ENCODE measurements at regions not wholly inside any gene's neighbourhood (a gene's known extent, or its start where the extent isn't known, plus 50 kb on each side); places are given as distances from the start of the nearest gene placed in this dataset.
"Not testable (repeated sequence)": the region's sequence is repeated elsewhere in the genome, so short reads cannot be mapped to it uniquely, and the experiment has no call there.

DNA sequence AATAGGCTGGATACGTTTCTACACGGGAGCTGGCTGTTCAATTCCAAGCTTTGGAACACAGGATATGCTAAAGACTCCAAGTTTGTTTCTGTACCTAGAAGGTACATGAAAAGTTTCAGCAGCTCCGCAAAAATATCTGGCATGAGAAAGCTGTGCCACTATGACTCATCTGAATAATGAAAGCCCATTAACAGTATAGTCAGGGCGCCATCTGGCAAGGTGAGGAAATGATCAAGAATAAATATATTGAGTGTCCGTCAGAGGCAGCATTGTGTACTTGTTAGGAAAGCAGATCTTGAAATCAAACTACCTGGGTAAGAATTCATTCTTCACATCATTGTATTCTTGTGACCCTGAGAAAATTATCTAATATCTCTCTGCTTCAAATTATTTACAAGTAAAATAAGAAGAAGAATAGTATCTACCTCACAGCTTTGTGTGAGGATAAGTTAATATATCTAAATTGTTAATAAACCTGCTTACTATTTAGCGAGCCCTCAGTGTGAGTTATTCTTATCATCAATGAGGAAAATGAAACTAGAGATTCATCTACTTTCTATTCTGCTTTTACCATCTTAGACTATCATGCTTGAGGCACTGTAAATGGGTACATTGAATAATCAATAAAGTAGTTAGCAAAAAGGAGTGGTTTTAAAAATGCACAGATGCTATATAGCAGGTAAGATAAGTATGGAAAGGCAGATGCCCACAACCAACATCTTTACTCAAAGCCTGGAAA is 53.5 kb downstream of the FSCB start:
- WGBS, 2 donors, result 63 to 68% methylated on average over 6 of the region's 6 CpGs

DNA sequence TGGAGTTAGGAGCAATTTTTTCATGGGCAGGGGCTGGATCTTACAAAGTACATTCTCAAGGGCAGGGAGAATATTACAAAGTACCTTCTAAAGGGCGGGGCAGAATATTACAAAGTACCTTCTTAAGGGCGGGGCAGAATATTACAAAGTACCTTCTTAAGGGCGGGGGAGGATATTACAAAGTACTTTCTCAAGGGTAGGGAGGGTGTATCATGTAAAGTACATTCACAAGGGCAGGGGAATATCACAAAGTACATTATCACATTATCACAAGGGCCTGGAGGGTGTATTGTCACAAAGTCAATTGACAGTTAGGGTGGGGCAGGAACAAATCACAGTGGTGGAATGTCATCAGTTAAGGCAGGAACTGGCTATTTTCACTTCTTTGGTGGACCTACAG is 56.9 kb downstream of the FSCB start:
- WGBS, 2 donors, result 89 to 91% methylated on average over 3 of the region's 3 CpGs

More for the DNA sequence above, 53.5 kb downstream of the FSCB start:
- no peak for TF ChIP-seq POLR2A (IDR thresholded peaks at IDR 0.05)
- TF ChIP-seq, protein P1, sequence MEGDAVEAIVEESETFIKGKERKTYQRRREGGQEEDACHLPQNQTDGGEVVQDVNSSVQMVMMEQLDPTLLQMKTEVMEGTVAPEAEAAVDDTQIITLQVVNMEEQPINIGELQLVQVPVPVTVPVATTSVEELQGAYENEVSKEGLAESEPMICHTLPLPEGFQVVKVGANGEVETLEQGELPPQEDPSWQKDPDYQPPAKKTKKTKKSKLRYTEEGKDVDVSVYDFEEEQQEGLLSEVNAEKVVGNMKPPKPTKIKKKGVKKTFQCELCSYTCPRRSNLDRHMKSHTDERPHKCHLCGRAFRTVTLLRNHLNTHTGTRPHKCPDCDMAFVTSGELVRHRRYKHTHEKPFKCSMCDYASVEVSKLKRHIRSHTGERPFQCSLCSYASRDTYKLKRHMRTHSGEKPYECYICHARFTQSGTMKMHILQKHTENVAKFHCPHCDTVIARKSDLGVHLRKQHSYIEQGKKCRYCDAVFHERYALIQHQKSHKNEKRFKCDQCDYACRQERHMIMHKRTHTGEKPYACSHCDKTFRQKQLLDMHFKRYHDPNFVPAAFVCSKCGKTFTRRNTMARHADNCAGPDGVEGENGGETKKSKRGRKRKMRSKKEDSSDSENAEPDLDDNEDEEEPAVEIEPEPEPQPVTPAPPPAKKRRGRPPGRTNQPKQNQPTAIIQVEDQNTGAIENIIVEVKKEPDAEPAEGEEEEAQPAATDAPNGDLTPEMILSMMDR (IDR thresholded peaks at IDR 0.05), result no peak
- DNase-seq (ENCODE audit: low spot score in 2 of 2), result no peak
- intact Hi-C loops (cut with DNase I; ENCODE audit: low total_unique reads), result no loop called here
- no peak overlapping the region for H3K4me3 ChIP-seq (ENCODE audit: low read depth, poor library complexity, severe bottlenecking)

DNA sequence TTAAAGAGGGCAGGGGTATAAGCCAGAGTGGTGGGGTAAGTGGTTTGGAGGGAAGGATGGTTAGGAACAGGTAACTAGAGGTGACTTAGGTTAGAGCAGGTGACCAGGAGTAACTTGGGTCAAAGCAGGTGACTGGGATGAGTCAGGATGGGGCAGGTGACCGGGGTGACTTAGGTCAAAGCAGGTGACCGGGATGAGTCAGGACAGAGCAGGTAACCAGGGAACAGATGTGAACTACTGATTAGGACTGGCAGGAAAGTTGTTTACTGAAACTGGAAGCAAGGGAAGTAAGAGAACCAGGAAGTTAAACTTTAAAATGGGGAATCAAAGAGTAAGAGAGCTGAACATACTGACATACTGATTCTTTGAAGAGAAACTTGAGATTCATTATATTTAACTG is 57.4 kb downstream of the FSCB start:
- TF ChIP-seq, protein P1 (IDR thresholded peaks at IDR 0.05), result no peak
- no peak for TF ChIP-seq POLR2A (IDR thresholded peaks at IDR 0.05)
- intact Hi-C loops (cut with DNase I; ENCODE audit: low total_unique reads), result no loop called here
- H3K4me3 ChIP-seq (ENCODE audit: low read depth, poor library complexity, severe bottlenecking), result no peak overlapping the region
- no peak for DNase-seq (ENCODE audit: low spot score in 2 of 2)
- 93 to 97% methylated on average over 2 of the region's 2 CpGs for WGBS, 2 donors

More for the DNA sequence above, 56.9 kb downstream of the FSCB start:
- intact Hi-C loops (cut with DNase I; ENCODE audit: low total_unique reads); H3K4me3 ChIP-seq (ENCODE audit: low read depth, poor library complexity, severe bottlenecking); DNase-seq (ENCODE audit: low spot score in 2 of 2): not testable (repeated sequence)

DNA sequence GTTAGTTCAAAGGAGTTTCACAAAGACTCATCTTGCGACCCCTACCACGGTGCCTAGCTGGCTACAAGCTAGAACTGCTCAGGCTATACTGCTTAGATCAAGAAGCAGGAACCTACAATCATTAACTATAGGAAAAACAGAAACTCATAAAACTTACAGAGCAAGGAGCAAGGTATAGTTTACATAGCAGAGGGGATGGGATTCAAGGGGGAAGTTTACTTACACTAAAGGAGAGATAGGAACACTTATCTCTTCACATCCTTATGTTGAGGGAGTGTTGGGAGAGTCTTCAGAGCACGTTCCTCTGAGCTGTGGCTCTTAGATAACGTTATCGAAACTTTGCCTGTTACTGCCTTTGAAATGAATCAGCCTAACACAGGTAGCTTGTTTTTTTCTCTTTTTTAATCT is 58.1 kb downstream of the FSCB start:
- WGBS, 2 donors, result 81 to 82% methylated on average over 5 of the region's 5 CpGs
- intact Hi-C loops (cut with DNase I; ENCODE audit: low total_unique reads), result no loop called here
- H3K4me3 ChIP-seq (ENCODE audit: low read depth, poor library complexity, severe bottlenecking), result no peak overlapping the region
- no peak for DNase-seq (ENCODE audit: low spot score in 2 of 2)
- TF ChIP-seq POLR2A (IDR thresholded peaks at IDR 0.05), result no peak
- TF ChIP-seq, protein P1 (IDR thresholded peaks at IDR 0.05), result no peak

DNA sequence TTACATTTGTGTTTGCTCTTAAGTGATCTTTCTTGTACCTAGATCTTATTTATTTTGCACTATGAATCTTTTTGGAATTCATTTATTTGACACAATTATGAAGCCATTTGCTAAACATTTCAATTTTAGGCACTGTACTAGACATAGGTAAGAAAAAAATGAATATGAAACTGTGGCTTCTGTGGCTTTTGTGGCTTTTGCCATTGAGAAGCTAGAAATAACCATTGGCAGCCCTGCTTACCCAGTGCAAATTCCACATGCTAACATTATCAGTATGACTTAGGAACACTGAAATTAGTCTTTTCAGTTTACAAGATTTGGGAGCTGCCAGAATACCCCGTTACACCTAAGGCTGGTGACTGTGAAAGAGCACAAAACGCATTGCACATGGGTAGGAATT is 60.1 kb downstream of the FSCB start:
- H3K4me3 ChIP-seq (ENCODE audit: low read depth, poor library complexity, severe bottlenecking), result no peak overlapping the region
- TF ChIP-seq POLR2A (IDR thresholded peaks at IDR 0.05), result no peak
- TF ChIP-seq, protein P1 (IDR thresholded peaks at IDR 0.05), result no peak
- no peak for DNase-seq (ENCODE audit: low spot score in 2 of 2)
- intact Hi-C loops (cut with DNase I; ENCODE audit: low total_unique reads), result no loop called here
- WGBS, 2 donors, result 55 to 61% methylated on average over 2 of the region's 2 CpGs

DNA sequence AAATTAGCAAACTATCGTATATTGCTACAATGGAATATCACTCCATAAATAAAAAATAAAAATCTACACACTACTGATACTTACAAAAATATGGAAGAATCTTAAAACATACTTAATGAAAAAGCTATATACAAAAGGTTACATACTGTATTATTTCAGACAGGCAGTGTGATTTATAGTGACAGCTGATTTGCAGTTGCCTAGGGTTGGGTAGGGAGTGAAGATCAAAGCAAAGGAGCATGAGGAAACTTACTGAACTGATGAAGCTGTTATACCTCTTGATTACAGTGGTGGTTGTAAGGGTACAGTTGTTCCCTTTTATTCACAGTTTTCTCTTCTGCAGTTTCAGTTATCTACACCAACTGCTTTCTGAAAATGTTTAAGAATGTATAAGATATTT is 62.6 kb downstream of the FSCB start:
- WGBS, 2 donors, result 33 to 76% methylated on average over 1 of the region's 1 CpG
- no peak for DNase-seq (ENCODE audit: low spot score in 2 of 2)
- TF ChIP-seq POLR2A (IDR thresholded peaks at IDR 0.05), result no peak
- TF ChIP-seq, protein P1 (IDR thresholded peaks at IDR 0.05), result no peak
- intact Hi-C loops (cut with DNase I; ENCODE audit: low total_unique reads), result no loop called here
- no peak overlapping the region for H3K4me3 ChIP-seq (ENCODE audit: low read depth, poor library complexity, severe bottlenecking)

Data from lower leg skin (tissue), 4 donors.